HG03565 (cell line): ENCODE measurements at regions not wholly inside any gene's neighbourhood (a gene's known extent, or its start where the extent isn't known, plus 50 kb on each side); places are given as distances from the start of the nearest gene placed in this dataset.
"Not testable (repeated sequence)": the region's sequence is repeated elsewhere in the genome, so short reads cannot be mapped to it uniquely, and the experiment has no call there.

ENCODE experiments used
- ATAC-seq: cut with Tn5 transposase; IDR thresholded peaks from one replicate; pipeline ENCODE4 v1.9.1; 2021; ENCODE audit warnings: mild to moderate bottlenecking, moderate library complexity; ENCODE audit not compliant: unreplicated experiment

- peak; percentile 86 for ATAC-seq
Observed at GRCh38 chr15:69755551-69756310, 303.1 kb downstream of the RPLP1 start.

- no peak for ATAC-seq
Observed at GRCh38 chr15:69756440-69756839, 303.8 kb downstream of the RPLP1 start.

GRCh38 chr15:69757186-69757585 lies 304.6 kb downstream of the RPLP1 start:
- ATAC-seq = no peak

- no peak for ATAC-seq
Observed at GRCh38 chr15:69758291-69758771, 305.7 kb downstream of the RPLP1 start.

GRCh38 chr15:69758810-69759790 lies 306.5 kb downstream of the RPLP1 start:
- no peak for ATAC-seq

GRCh38 chr15:69760258-69760845 lies 307.7 kb downstream of the RPLP1 start:
- no peak for ATAC-seq

- ATAC-seq = peak; percentile 76
Observed at GRCh38 chr15:69760890-69761568, 308.4 kb downstream of the RPLP1 start.

- ATAC-seq = no peak
Observed at GRCh38 chr15:69762373-69763148, 309.9 kb downstream of the RPLP1 start.

GRCh38 chr15:69763831-69764230 lies 311.2 kb downstream of the RPLP1 start:
- ATAC-seq = no peak

GRCh38 chr15:69766156-69766555 lies 313.5 kb downstream of the RPLP1 start:
- ATAC-seq = no peak

GRCh38 chr15:69767191-69767590 lies 314.6 kb downstream of the RPLP1 start:
- ATAC-seq = no peak

- ATAC-seq = not testable (repeated sequence)
Observed at GRCh38 chr15:69769336-69769735, 316.7 kb downstream of the RPLP1 start.

GRCh38 chr15:69774258-69774657 lies 321.6 kb downstream of the RPLP1 start:
- not testable (repeated sequence) for ATAC-seq

- not testable (repeated sequence) for ATAC-seq
Observed at GRCh38 chr15:69774711-69775110, 322.1 kb downstream of the RPLP1 start.

- no peak for ATAC-seq
Observed at GRCh38 chr15:69777356-69777755, 320.4 kb downstream of the TLE3 start.

- no peak for ATAC-seq
Observed at GRCh38 chr15:69780374-69780773, 317.3 kb downstream of the TLE3 start.

GRCh38 chr15:69780981-69781380 lies 316.7 kb downstream of the TLE3 start:
- no peak for ATAC-seq

- ATAC-seq = no peak
Observed at GRCh38 chr15:69781411-69782125, 316.1 kb downstream of the TLE3 start.

- ATAC-seq = no peak
Observed at GRCh38 chr15:69782139-69782658, 315.5 kb downstream of the TLE3 start.
